A204.1 (cell line): ENCODE measurements at regions not wholly inside any gene's neighbourhood (a gene's known extent, or its start where the extent isn't known, plus 50 kb on each side); places are given as distances from the start of the nearest gene placed in this dataset.
"Not testable (repeated sequence)": the region's sequence is repeated elsewhere in the genome, so short reads cannot be mapped to it uniquely, and the experiment has no call there.

ENCODE experiments used
- FAIRE-seq: peaks from 2 replicates; lab custom pipeline; 2012; peaks lifted over from hg19 to GRCh38; lab: Jason Lieb, UNC

DNA sequence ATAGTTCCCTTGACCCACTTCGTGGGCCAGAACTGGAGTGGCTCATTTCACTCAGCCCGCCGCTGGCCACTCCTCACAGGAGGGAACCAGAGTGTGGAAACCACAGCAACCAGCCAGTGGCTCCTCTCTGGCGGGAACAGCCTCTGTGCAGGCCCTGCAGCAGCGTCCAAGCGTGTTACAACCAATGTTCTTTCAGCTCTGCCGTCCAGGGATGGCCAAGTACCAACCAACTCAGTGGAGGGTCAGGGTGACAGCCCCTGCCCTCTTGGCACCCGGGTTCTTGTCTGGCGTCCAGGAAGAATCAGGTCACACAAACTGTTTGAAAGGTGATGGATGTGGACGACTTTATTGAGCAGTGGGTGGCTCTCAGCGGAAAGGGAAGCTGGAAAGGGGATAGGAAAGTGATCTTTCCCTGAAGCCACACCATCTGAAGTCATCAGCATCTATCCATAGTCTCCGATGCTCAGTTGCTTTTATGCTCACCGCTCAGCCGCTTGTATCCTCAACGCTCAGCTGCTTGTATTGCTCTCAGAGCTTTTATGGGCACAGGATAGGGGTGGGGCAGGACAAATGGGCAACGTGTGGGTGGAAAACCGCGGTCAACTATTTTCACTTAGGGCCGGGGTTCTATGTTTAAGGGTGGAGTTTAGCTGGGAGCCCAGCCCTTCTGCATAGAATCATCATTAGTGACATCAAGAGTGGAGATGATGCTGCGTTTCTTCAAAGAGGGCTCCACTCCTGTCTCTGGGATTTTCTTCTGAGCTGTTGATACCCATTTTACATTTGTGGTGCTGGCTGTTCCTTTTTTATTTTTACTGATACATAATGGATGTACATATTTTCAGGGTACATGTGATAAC lies 250.2 kb downstream of the RRAGC start:
- no peak for FAIRE-seq

GRCh38 chr1:38608202-38608864 lies 251.2 kb downstream of the RRAGC start:
- no peak for FAIRE-seq

DNA sequence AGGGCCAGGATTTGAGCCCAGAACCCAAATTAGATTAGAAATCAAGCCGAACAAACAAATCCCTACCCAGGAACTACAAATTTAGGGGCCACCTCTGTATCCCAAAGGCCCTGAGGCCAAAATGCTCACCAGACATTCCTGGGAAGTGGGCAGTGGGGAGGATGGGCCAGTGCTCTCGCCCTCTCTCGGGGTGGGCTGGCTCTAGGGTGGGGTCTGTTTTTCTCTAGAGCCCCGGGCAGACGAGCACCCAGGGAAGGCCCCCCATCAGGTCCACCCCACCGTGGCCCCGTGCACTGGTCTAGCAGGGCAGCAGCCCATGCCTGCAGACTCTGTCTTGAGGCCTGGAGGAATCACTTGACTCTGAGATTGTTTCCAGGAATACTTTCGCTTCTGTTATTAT lies 252.0 kb downstream of the RRAGC start:
- FAIRE-seq: no peak

- no peak for FAIRE-seq
Measured at GRCh38 chr1:38605063-38605462, 254.5 kb downstream of the RRAGC start.

DNA sequence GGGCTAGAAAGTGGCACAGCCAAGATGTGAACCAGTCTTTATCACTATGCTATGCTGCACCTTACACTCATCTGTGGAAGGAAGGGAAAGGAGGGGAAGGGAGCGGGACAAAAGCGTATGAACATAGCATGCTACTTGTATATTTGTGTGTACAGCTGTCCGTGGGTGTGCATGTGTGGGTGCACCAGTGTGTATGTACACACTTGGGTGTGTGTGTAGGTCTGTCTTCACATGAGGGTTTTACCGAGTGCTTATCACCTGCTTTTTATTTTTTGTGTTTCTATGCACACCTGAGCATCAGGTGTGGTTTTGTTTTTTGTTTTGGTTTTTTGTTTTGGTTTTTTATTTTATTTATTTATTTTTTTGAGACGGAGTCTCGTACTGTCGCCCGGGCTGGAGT lies 255.7 kb downstream of the RRAGC start:
- FAIRE-seq: no peak

GRCh38 chr1:38600905-38601304 lies 258.7 kb downstream of the RRAGC start:
- no peak for FAIRE-seq

DNA sequence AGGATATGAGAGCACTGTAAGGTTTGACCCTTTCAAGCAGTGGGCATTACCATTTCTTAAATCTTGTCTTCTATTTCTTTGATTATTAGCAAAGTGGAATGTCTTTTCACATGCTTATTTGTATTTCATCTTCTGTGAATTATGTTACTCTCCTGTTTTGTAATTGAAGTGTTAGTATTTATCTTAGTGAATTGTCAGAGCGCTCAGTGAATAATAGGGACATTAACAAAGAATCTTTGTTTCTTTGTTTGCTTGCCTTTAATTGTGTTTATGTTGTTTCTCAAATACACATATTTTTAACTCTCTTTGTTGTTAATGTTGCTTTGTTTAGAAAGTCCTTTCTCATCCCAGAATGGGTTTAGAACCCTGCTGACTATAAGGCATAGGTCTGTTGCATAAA lies 259.3 kb downstream of the RRAGC start:
- FAIRE-seq: no peak

DNA sequence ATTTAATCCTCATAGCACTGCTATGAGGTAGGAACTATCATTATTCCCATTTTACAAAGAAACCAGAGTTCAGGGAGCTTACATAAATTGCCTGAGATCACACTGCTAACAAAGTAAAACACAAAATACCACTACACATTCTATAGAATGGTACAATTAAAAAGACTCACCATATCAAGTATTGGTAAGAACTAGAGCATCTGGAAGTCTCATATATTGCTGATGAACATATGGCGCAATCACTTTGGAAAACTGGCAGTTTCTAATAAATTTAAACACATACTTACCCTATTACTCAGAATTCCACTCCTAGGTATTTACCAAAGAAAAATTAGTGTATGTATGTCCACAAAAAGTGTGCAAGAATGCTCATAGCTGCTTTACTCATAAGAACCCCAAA lies 261.5 kb downstream of the RRAGC start:
- no peak for FAIRE-seq

- no peak for FAIRE-seq
Measured at GRCh38 chr1:38589036-38589435, 270.5 kb downstream of the RRAGC start.

DNA sequence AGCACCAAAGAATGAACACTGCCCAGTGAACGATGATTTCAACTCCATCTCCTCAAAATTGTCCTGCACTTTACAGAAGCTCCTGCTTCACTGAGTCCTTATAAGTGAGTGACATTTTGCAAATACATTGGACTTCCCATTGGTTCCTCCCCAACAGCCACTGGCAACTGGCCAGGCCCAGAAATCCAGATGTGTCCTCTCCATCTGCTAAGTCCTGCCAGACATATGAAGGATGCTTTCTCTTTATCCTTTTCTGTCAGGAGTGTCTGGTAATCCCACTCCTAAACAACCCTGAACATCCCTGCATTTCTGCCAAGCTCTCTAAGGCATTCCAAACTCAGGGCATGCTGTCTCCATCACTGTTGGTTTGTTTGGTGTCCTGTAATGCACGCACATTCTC lies 271.8 kb downstream of the RRAGC start:
- no peak for FAIRE-seq

DNA sequence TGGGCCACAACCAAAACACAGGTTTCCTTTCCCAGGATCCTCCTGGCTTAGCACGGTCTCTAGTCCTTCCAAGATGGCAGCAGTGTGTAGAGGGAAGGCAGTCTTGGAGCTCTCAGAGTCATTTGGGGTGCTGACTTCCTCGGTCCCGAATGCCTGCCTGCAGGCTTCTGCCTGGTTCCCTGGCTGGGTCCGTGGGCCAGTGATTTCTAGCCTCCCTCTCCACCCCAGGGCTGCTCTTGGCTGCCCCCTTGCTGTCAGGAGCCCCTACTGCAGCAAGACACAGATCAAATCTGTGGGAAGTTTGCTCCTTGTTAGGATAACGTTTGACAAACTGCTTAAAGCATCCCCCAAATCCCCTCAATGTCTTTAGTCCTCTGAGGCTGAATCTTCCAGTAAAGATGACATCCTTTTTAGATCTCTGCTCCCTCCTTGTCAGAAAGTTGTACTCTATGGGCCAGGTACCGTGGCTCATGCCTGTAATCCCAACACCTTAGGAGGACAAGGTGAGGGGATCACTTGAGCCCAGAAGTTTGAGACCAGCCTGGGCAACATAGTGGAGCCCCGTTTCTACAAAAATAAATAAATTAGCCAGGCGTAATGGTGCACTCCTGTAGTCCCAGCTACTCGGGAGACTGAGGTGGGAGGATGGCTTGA lies 272.5 kb downstream of the RRAGC start:
- no peak for FAIRE-seq

- FAIRE-seq: no peak
Measured at GRCh38 chr1:38585971-38586370, 273.6 kb downstream of the RRAGC start.

- FAIRE-seq: no peak
Measured at GRCh38 chr1:38585460-38585859, 274.1 kb downstream of the RRAGC start.

DNA sequence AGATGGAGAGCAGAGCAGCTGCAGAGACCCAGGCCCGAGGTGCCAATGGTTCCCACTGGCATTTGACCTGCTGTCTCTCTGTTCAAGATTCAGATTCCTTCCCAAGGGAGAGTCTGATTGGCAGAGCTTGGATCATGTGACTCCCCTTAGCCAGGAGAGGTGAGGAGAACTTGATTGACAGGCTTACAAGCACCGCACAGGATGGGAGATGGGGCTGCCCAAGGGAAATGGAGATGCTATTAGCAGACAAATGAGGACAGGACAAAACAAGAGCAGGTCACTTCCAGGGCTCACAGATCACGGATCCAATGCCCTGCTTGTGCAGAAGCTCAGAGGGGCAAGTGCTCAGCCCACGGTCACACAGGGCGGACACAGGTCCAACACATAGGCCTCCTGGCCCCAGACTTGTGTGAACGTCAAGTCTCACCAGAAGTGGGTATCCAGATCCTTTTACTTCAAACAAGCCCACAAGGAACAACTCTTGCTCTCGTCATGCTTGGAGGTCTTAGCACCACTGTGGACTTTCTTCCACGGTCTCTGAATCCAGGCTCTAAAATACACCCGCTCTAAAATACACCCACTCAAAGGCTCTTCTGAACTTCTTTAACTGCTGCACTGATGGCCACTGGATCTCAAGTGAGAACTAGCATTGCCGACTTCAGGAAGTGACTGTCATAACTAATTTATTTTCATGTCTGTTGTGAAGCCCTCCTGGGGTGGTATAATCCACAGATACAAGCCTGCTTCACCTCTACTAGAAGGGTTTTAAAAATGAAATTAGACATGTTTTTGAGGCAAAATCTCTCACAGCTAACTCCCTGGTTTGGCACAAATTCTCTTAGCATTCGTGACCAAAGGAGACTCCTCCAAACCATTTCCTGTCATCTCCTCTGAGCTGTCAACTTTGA lies 274.9 kb downstream of the RRAGC start:
- no peak for FAIRE-seq

GRCh38 chr1:38583287-38583686 lies 276.3 kb downstream of the RRAGC start:
- FAIRE-seq: not testable (repeated sequence)

- no peak for FAIRE-seq
Measured at GRCh38 chr1:38581396-38581795, 278.2 kb downstream of the RRAGC start.

DNA sequence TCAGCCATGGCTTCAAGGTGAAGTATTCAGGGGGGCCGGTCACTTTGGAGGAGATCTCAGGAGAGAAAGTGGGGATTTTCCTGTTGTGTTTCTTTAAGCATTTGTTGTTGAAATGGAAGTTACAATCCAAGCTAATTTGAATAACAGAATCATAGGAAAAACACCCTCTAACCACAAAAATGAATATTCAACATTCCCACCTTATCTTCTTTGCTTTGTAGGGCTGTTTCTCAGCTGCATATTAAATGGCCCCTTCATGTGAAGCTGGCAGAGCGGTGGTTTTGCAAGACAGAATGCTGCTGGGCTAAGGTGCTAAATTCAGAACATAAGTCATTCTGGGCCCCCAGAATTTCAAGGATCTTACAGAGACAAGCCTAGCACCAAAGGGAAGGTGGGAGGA lies 279.0 kb downstream of the RRAGC start:
- no peak for FAIRE-seq

GRCh38 chr1:38579056-38579455 lies 280.5 kb downstream of the RRAGC start:
- no peak for FAIRE-seq

DNA sequence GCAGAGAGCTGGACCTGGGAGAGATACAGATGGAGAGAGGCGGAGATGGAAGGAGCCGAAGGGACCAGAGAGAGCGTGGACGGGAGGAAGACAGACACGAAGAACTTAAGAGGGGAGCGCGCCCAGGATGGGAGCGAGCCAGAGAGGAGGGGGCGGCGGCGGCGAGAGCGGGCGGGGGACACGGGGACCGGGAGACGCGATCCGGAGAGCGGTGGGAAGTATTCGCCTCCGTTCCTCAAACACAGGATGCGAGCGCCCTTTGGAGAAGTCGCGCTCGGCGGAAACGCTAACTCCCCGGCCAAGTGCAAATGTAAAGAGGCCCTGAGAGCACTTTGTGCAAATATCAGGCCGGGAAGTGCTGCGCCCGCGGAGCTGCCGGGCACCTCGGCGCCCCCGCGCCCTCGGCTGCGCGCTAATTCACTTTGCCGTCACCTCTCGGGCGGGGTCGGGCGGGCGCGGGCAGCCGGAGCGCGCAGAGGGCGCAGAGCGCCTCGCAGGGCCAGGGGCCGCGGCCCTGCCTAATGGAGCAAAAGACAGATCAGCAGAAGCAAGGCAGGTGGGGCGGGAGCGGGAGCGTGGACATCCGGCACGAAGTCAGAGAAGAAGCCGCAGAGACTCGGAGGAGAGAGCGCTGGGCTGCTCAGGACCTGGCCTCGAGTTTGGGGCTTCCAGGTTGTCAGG lies 281.2 kb downstream of the RRAGC start:
- FAIRE-seq: no peak

GRCh38 chr1:38577937-38578270 lies 281.7 kb downstream of the RRAGC start:
- FAIRE-seq: no peak

DNA sequence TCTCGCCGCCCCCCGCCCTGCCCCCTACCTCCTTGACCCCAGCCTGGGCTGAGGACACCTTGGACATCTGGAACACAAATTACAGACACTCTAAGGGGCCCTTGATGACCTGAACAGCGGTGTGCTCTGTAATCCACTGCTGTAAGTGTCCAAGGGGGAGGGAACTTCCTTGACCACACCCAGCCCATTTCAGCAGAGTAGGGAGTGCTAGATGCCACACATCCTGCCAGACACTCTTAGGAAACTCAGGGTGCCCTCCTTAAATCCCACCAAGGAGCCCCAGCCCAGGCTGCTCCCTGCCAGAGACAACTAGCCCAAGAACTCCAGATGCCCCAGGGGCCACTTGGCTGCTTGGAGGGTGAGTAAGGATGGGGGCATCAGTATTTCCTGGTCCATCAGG lies 282.2 kb downstream of the RRAGC start:
- no peak for FAIRE-seq

- FAIRE-seq: no peak
Measured at GRCh38 chr1:38576241-38576640, 283.3 kb downstream of the RRAGC start.
